ENCODE measurements at regions not wholly inside any gene's neighbourhood (a gene's known extent, or its start where the extent isn't known, plus 50 kb on each side); places are given as distances from the start of the nearest gene placed in this dataset.

- no peaks in the 10 kb centered on the region for H3K4me1 ChIP-seq
- intact Hi-C loops (cut with DNase I): no loop called here
- no peaks in the 10 kb centered on the region for H3K9me3 ChIP-seq
- no peak overlapping the region for H3K4me3 ChIP-seq
- DNase-seq: no peak
- H3K27me3 ChIP-seq: no peaks in the 10 kb centered on the region
- TF ChIP-seq POLR2AphosphoS5 (IDR thresholded peaks at IDR 0.05) (no peak), POLR2A (IDR thresholded peaks at IDR 0.05) (no peak), CTCF (IDR thresholded peaks at IDR 0.05) (no peak), EP300 (IDR thresholded peaks at IDR 0.05) (no peak)
- 85 to 89% methylated on average over 4 of the region's 4 CpGs for WGBS, 2 donors
- H3K36me3 ChIP-seq: no peaks in the 10 kb centered on the region
- no peak overlapping the region for H3K27ac ChIP-seq
These were observed 497.2 kb upstream of the DEPDC1 start for GRCh38 chr1:68994096-68994495.

GRCh38 chr1:69016468-69016867 is 519.6 kb upstream of the DEPDC1 start:
- Histone ChIP-seq H3K27ac (no peak overlapping the region), H3K9me3 (no peaks in the 10 kb centered on the region), H3K27me3 (no peaks in the 10 kb centered on the region), H3K36me3 (no peaks in the 10 kb centered on the region), H3K4me3 (no peak overlapping the region), H3K4me1 (no peaks in the 10 kb centered on the region)
- intact Hi-C loops (cut with DNase I): no loop called here
- TF ChIP-seq POLR2AphosphoS5 (IDR thresholded peaks at IDR 0.05): no peak
- TF ChIP-seq CTCF (IDR thresholded peaks at IDR 0.05): no peak
- TF ChIP-seq POLR2A (IDR thresholded peaks at IDR 0.05): no peak
- no peak for TF ChIP-seq EP300 (IDR thresholded peaks at IDR 0.05)
- DNase-seq: no peak

GRCh38 chr1:69029649-69030048 is 532.8 kb upstream of the DEPDC1 start:
- Histone ChIP-seq H3K36me3 (no peaks in the 10 kb centered on the region), H3K27me3 (no peaks in the 10 kb centered on the region), H3K4me3 (no peak overlapping the region), H3K27ac (no peak overlapping the region), H3K4me1 (no peaks in the 10 kb centered on the region), H3K9me3 (peaks cover 0 to 6% (median 2%) of the 10 kb centered on the region in 4 donors)
- intact Hi-C loops (cut with DNase I): loop anchor here (10.0 kb wide), 1 partner anchor 415 kb away; no protein-coding TSS in a partner anchor
- DNase-seq: no peak
- TF ChIP-seq POLR2AphosphoS5 (IDR thresholded peaks at IDR 0.05) (no peak), EP300 (IDR thresholded peaks at IDR 0.05) (no peak), CTCF (IDR thresholded peaks at IDR 0.05) (no peak), POLR2A (IDR thresholded peaks at IDR 0.05) (no peak)
- 72 to 82% methylated on average over 3 of the region's 3 CpGs for WGBS, 2 donors

GRCh38 chr1:69038379-69038778 is 529.3 kb upstream of the LRRC7 start:
- H3K27ac ChIP-seq: no peak overlapping the region
- TF ChIP-seq EP300 (IDR thresholded peaks at IDR 0.05) (no peak), CTCF (IDR thresholded peaks at IDR 0.05) (no peak), POLR2A (IDR thresholded peaks at IDR 0.05) (no peak), POLR2AphosphoS5 (IDR thresholded peaks at IDR 0.05) (no peak)
- no peaks in the 10 kb centered on the region for H3K27me3 ChIP-seq
- no peak for DNase-seq
- H3K9me3 ChIP-seq: peaks cover 0 to 12% (median 6%) of the 10 kb centered on the region in 4 donors
- H3K4me3 ChIP-seq: no peak overlapping the region
- H3K36me3 ChIP-seq: no peaks in the 10 kb centered on the region
- intact Hi-C loops (cut with DNase I): no loop called here
- no peaks in the 10 kb centered on the region for H3K4me1 ChIP-seq

- TF ChIP-seq POLR2AphosphoS5 (IDR thresholded peaks at IDR 0.05) (no peak), POLR2A (IDR thresholded peaks at IDR 0.05) (no peak), EP300 (IDR thresholded peaks at IDR 0.05) (no peak), CTCF (IDR thresholded peaks at IDR 0.05) (no peak)
- WGBS, 2 donors: 92 to 96% methylated on average over 1 of the region's 1 CpG
- no peak for DNase-seq
- H3K27me3 ChIP-seq: no peaks in the 10 kb centered on the region
- H3K4me3 ChIP-seq: no peak overlapping the region
- intact Hi-C loops (cut with DNase I): no loop called here
- no peak overlapping the region for H3K27ac ChIP-seq
- H3K4me1 ChIP-seq: no peaks in the 10 kb centered on the region
- no peaks in the 10 kb centered on the region for H3K36me3 ChIP-seq
- H3K9me3 ChIP-seq: peaks cover 0 to 2% (median under 1%) of the 10 kb centered on the region in 4 donors
These were observed 522.1 kb upstream of the LRRC7 start for GRCh38 chr1:69045572-69045971.

Data from sigmoid colon (tissue), 6 donors.